H1 (cell line): ENCODE measurements at regions not wholly inside any gene's neighbourhood (a gene's known extent, or its start where the extent isn't known, plus 50 kb on each side); places are given as distances from the start of the nearest gene placed in this dataset.

Source experiments
- CHD2 ChIP-seq: IDR thresholded peaks from 2 replicates; pipeline ENCODE4 v1.6.1; 2012; ENCODE audit warnings: low read length, improper control_type of control experiment
- CTCF ChIP-seq, 3 experiments: IDR thresholded peaks; 1 replicate in 2 of 3; 2 replicates in 1 of 3; pipeline versions ENCODE4 v1.5.1 to v1.6.1; 2011; ENCODE audit warnings: low read length in 3 of 3, mild to moderate bottlenecking in 3 of 3, inconsistent platforms in 2 of 3, low read depth in 1 of 3, moderate library complexity in 1 of 3; ENCODE audit not compliant: insufficient read depth in 1 of 3; ENCODE audit errors: control extremely low read depth in 1 of 3
- TAF1 ChIP-seq: IDR thresholded peaks from 2 replicates; pipeline ENCODE4 v1.6.1; 2011; ENCODE audit warnings: mild to moderate bottlenecking, low read depth, low read length

- TF ChIP-seq CTCF (IDR thresholded peaks at IDR 0.05; ENCODE audit: control extremely low read depth in 1 of 3, insufficient read depth in 1 of 3, low read depth in 1 of 3, low read length in 3 of 3) (no peak), TAF1 (no peak), CHD2 (no peak)
Measured at GRCh38 chr14:37974421-37974820, 233.3 kb upstream of the SSTR1 start.
